GM21526 (cell line): ENCODE measurements at regions not wholly inside any gene's neighbourhood (a gene's known extent, or its start where the extent isn't known, plus 50 kb on each side); places are given as distances from the start of the nearest gene placed in this dataset.

Experiments used
- ATAC-seq: cut with Tn5 transposase; IDR thresholded peaks from one replicate; pipeline ENCODE4 v1.9.1; 2021; ENCODE audit warnings: moderate library complexity; ENCODE audit not compliant: unreplicated experiment, low FRiP score

DNA sequence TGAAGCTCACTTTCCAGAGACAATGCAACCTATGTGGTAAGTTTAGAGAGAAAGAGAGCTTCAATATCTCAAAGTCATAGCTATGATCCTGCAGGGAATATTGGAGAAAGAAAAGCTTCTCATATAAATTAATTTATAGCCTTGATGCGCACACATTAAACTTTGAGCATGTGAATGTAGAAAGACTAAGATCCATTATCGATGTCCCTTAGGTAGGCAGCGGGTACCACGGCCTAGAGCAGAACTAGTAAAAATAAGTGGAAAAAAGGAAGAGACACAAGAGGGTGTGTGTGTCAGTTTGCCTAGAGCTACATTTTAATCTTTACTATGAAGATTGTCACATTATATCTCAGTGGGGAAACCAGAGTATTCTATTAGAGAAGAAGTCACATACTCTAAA, 685.6 kb downstream of the AMY1C start:
- ATAC-seq, result no peak

DNA sequence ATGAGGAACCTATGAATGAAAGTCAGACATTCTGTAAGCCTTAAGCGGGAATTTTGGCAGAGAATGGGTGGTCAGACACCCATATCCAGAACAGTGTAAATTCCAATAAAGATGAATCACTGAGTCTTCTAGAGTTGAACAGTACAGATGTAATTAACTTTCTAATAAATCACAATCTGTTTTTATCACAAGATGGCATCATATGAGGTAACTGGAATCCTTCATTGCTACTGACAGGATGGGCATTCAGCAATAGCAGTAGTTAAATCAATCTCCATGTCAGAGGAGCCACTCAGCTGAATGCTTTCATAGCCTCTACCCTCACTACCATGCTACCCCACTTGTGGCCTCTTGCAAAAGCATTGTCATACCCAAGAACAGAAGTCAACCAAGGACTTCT, 690.3 kb downstream of the AMY1C start:
- ATAC-seq, result no peak

- ATAC-seq, result no peak
Measured at GRCh38 chr1:104456724-104457123, 707.0 kb downstream of the AMY1C start.

DNA sequence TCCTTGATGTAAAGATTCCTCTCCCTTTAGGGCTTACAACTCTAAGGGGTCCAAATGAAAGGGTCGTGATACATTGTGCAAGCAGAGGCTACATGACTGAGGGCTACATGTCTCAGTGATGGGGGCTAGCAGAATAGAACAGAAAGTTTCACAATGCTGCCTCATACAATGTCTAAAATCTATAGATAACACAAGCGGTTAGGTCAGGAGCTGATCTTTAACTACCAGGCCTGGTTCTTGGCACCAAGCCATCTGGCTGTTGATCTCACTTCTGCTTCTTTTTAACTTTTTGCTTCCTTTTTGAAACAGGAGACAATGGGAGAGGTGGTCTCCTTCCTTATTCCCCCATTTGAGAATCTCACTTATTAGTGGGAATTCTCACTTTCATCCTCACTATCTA, 710.2 kb downstream of the AMY1C start:
- no peak for ATAC-seq

- no peak for ATAC-seq
Measured at GRCh38 chr1:104460880-104461279, 711.2 kb downstream of the AMY1C start.

DNA sequence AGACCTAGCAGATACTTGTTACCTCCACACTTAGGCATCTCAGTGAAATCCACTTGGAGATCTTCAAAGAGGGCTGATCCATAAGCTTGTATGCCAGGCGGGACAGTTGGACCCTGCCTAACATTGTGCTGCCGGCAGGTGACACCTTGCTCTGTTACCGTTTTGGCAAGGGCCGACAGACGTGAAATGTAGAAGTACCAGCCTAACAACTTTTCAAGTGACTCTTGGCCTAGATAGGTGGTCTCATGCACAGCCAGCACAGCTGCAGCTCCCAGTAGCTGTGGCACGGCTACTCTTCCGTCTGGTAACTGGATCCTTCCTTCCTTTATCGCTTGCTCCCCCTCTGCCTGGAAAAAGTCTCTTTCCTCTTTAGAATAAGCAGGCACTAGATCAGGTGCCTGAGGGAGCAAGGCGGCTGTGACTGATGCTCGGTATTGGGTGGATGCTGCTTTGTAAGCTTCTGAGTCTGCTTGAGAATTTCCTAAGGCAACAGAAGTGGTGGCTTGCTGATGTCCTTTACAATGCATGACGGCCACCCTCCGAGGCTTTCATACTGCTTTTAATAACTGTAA, 713.5 kb downstream of the AMY1C start:
- no peak for ATAC-seq

- ATAC-seq, result no peak
Measured at GRCh38 chr1:104466068-104466467, 716.4 kb downstream of the AMY1C start.

DNA sequence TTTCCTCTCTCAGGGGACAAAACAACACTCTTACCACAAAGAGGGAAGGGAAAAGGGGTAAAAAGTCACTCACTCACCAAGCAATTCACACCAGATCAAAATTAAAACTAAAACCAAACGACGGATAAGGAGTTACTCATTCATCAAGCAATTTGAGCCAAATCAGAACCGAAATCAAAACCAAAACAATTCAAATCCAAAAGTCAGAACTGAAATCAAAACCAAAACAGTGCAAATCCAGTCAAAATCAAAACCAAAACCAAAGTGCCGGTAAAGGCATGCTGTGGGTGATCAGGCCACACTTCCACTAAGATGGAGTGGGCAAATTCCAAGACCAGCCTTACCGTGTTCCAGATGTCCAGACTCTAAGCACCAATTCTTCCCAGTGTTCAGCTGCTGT, 717.9 kb downstream of the AMY1C start:
- peak; percentile 59 for ATAC-seq

GRCh38 chr1:104468282-104468681, 718.6 kb downstream of the AMY1C start:
- no peak for ATAC-seq

DNA sequence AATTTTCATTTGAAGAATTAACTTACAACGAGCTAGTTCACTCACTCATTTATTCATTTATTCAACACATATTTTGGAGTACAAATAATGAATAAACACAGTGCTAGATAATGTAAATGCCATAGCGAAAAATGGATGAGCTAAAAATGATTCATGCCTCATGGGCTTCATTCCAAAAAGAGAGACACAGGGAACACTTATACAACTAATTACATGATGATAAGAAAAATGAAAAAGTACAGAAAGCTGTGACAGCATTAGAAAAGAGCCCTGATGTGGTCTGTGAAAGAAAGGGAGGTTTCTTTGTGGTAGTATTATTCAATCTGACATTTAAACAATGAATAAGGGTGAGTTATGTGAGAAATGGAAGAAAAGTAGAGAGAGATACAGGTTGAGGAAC, 726.4 kb downstream of the AMY1C start:
- ATAC-seq, result no peak

DNA sequence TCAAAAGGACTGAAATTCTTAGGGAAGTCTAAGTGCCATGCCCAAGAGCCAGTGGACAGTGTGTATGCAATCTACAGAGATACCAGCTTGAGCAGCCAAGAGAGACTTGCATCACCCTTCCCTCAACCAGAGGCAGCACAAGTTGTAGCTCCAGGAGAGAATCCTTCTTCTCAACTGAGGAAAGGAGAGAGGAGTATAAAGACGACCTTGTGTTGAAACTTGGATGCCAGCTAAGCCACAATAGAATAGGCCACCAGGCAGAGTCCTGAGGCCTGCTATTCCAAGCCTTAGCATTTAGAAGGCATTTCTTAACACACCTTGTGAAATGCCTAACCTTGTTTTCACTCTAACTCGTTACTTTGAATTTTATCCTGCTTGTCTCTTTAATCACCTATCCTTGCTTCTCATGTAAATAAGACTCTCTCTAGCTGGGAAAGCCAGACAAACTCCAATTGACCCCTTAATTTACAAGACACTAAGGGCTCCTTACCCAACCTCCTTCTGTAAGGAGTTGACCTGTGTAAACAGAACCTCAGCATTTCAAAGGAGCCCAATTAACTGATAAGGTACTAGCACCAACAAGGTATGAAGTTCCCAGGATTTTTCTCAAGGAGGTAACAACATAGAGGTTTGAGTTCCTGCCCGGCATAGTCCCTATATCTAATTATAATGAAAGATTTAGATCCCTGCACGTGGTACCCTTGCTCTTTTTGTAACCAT, 738.8 kb downstream of the AMY1C start:
- no peak for ATAC-seq

DNA sequence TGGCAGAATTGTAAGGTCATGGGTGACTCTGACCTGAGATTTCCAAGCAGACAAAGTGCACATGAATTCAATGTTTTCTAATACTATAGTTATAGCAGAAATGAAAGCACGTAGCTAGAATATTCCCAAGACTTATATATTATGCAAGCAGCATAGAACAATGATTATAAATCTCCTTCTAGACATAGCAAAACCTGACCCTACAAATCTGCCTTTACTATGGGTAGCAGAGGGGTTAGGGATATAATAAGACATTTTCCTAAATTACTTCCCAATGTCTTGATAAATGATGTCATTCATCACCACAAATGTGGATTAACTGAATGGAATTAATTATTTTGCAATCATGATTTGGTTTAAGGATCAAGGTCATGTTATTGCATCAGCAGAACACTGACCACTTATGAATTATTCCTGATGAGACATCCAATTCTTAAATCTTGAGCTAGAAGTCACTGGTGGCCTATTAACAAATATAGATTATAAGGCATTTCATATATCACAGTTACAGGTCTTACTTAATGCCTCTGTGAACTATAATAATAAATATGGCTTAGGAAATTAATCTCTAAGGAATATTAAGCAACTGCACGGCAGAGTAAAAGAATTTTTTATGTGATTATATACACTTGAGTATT, 776.6 kb downstream of the AMY1C start:
- no peak for ATAC-seq

DNA sequence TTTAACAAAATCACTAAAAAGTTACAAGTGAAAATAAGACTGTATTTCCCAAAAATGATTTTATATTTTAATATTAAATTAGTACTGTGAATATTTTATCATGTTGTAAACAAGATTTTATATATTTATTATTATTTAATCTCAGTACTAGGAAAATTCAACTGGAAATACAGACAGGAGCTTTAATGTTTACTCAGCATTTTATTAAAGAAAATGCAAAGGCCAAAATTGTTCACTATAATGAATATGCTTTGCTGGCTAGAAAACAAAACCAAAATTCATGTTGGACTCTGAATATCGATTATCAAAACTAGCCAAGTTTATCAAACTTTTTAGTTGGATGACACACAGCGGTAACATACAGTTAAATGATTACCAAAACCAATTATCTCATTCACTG, 782.3 kb downstream of the AMY1C start:
- no peak for ATAC-seq

DNA sequence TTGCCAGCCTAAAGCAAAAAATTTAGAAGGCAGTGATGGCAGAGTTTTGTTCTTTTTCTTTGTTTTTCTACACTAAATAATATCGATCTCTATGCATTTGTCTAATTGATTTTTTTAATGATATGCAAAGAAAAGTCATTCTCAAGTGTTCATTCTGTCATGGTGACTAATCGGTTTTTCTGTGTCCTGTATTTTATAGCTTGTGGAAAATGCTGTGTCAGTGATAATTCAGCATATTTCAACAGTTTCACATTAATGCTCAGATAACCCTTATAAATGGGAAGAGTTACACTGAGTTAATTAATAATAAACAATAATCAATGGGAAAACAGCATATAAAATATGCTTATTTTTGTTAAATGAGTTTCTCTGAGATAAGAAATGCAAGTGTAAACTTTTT, 824.9 kb downstream of the AMY1C start:
- no peak for ATAC-seq

DNA sequence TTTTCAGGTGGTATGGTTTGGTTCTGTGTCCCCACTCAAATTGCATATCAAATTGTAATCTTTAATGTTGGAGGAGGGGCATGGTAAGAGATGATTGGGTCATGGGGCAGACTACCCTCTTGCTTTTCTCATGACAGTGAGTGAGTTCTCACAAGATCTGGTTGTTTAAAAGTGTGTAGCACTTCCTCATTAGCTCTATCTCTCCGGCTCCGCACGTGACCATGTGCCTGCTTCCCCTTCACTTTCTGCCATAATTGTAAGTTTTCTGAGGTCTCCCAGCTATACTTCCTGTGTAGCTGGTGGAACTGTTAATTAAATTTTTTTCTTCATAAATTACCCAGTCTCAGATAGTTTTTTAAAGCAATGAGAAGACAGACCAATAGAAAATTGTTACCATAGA, 843.2 kb downstream of the AMY1C start:
- peak; percentile 73 for ATAC-seq

DNA sequence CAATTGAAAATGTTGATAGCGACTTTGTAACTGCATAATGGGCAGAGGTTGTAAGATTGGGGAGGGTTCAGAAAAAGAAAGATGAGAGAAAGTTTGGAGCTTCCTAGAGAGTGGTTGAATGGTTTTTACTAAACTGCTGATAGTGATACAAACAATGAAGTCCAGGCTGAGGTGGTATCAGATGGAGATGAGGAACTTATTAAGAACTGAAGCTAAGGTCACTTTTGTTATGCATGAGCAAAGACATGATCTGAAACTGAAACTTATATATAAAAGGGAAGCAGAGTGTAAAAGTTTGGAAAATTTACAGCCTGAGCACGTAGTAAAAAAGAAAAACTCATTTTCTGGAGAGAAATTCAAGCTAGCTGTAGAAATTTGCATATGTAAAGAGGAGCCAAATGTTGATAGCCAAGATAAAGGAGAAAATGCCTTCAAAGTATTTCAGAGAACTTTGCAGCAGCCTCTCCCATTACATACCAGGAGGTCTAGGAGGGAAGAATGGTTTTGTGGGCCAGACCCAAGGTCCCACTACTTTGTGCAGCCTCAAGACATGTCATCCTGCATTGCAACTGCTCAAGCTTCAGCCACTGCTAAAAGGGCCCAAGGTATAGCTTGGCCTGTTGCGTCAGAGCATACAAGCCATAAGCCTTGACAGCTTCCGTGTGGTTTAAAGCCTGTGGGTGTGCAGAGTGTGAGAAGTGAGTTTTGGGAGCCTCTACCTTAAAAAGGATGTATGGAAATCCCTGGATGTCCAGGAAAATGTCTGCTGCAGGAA, 843.9 kb downstream of the AMY1C start:
- ATAC-seq, result peak; percentile 53

DNA sequence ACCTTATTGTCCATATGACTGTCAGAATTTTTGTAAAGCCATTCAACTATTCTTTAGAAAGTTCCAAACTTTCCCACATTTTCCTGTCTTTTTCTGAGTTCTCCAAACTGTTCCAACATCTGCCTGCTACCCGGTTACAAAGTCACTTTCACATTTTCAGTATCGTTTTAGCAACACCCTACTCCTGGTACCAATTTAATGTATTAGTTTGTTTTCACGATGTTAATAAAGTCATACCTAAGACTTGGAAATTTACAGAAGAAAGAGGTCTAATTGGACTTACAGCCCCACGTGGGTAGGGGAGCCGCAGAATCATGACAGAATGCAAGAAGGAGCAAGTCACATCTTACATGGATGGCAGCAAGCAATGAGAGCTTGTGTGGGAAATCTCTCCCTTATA, 867.8 kb downstream of the AMY1C start:
- no peak for ATAC-seq

DNA sequence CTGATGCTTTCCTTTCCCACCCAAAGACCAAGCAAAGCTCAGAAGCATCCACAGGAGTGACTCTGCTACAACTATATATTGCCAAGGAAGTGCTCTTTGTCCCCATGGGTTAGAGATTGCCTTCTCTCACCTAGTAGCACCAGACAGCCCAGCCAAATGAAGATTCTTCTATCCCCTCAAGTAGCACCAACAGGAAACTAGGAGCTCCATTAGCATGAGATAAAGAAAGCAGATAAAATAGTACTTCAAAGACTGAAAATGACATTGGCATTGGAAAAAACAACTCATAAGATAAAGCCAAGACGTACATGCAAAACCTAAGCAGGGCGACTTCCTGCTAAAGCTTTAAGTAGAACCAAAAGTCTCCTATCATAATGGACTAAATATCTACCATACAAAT, 871.5 kb downstream of the AMY1C start:
- ATAC-seq, result no peak

GRCh38 chr1:104624538-104624937, 874.8 kb downstream of the AMY1C start:
- no peak for ATAC-seq

GRCh38 chr1:104629589-104629988, 879.9 kb downstream of the AMY1C start:
- ATAC-seq, result no peak

DNA sequence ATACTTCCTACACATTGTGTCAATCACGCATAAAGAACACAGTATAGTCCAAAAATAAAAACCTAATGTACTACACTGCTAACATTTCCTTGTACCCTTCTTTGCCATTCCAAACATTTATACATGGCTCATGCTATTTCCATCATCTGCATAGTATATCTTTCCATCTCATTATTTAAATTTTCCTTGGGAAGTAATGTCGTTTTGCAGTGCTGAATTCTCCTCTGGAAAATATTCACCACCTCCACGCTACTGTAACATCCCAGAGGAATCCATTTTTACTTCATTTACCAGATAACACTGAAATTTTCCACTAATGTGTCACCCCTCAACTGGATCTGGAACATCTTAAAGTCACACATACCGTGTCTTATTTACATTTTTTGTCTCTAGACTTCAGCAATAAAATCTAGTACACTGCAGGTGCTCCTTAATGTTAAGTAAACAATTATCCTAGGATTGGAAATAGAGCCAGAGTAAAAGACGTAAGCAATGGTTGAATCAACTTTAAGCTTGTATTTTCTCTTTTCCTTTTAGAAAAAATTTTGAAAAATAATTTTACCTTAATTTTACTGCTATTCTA, 881.0 kb downstream of the AMY1C start:
- ATAC-seq, result no peak
